ENCODE measurements at regions not wholly inside any gene's neighbourhood (a gene's known extent, or its start where the extent isn't known, plus 50 kb on each side); places are given as distances from the start of the nearest gene placed in this dataset.

- DNase-seq: peak in 4 of 56 donors; percentile 6 to 12 (median 8)
Observed at GRCh38 chr18:25814841-25815458, 275.5 kb downstream of the SS18 start.

- no peak for DNase-seq
Observed at GRCh38 chr18:25813110-25813509, 277.3 kb downstream of the SS18 start.

- DNase-seq: no peak
Observed at GRCh38 chr18:25810736-25811135, 279.7 kb downstream of the SS18 start.

GRCh38 chr18:25805939-25806338, 284.5 kb downstream of the SS18 start:
- DNase-seq: no peak

- DNase-seq: peak in 2 of 56 donors; percentile 5 to 7
Observed at GRCh38 chr18:25805323-25805722, 285.1 kb downstream of the SS18 start.

GRCh38 chr18:25799231-25799630, 291.2 kb downstream of the SS18 start:
- DNase-seq: no peak

- no peak for DNase-seq
Observed at GRCh38 chr18:25798046-25798445, 292.4 kb downstream of the SS18 start.

- peak in 13 of 56 donors; percentile 1 to 47 (median 13) for DNase-seq
Observed at GRCh38 chr18:25795213-25795612, 295.2 kb downstream of the SS18 start.

GRCh38 chr18:25787276-25787675, 303.1 kb downstream of the SS18 start:
- DNase-seq: no peak

- DNase-seq: no peak
Observed at GRCh38 chr18:25786758-25787157, 303.7 kb downstream of the SS18 start.

GRCh38 chr18:25780105-25780504, 310.3 kb downstream of the SS18 start:
- DNase-seq: no peak

GRCh38 chr18:25771796-25772195, 318.6 kb downstream of the SS18 start:
- no peak for DNase-seq

- DNase-seq: no peak
Observed at GRCh38 chr18:25764777-25765176, 325.6 kb downstream of the SS18 start.

- DNase-seq: no peak
Observed at GRCh38 chr18:25759111-25759510, 331.3 kb downstream of the SS18 start.

GRCh38 chr18:25743646-25744151, 346.7 kb downstream of the SS18 start:
- DNase-seq: no peak

GRCh38 chr18:25739376-25739775, 351.0 kb downstream of the SS18 start:
- no peak for DNase-seq

GRCh38 chr18:25737710-25738311, 352.6 kb downstream of the SS18 start:
- peak in 7 of 56 donors; percentile 4 to 39 (median 7) for DNase-seq

GRCh38 chr18:25736516-25736915, 353.9 kb downstream of the SS18 start:
- DNase-seq: no peak

- no peak for DNase-seq
Observed at GRCh38 chr18:25735459-25735858, 355.0 kb downstream of the SS18 start.

GRCh38 chr18:25734336-25734735, 356.1 kb downstream of the SS18 start:
- DNase-seq: no peak

- no peak for DNase-seq
Observed at GRCh38 chr18:25732862-25733261, 357.6 kb downstream of the SS18 start.

GRCh38 chr18:25729072-25729471, 361.3 kb downstream of the SS18 start:
- DNase-seq: no peak

GRCh38 chr18:25727281-25727985, 363.0 kb downstream of the SS18 start:
- no peak for DNase-seq

Measured in amygdala (tissue), 56 donors.